Endothelial cell of umbilical vein (primary cell): ENCODE measurements at regions not wholly inside any gene's neighbourhood (a gene's known extent, or its start where the extent isn't known, plus 50 kb on each side); places are given as distances from the start of the nearest gene placed in this dataset.

Experiments used
- BruUV-seq: library from RNA; stranded (reverse); fragments of 400-500 nt; replicated peaks from 2 replicates; lab custom pipeline; 2021; lab: Mats Ljungman, UMichigan
- CTCF ChIA-PET: fragments of 300-600, 350-600 bp; sonication (Branson Sonifier 250); formaldehyde crosslinking; loops from one replicate; lab custom pipeline; 2021; ENCODE audit warnings: antibody characterized with exemption, inconsistent platforms; lab: Charles Lee
- POLR2A ChIA-PET: fragments of 300-600, 350-600 bp; sonication (Branson Sonifier 250); formaldehyde crosslinking; loops from one replicate; lab custom pipeline; 2021; ENCODE audit warnings: antibody characterized with exemption, inconsistent platforms; lab: Charles Lee
- DNase-seq: peaks from one replicate; pipeline ENCODE4 v3.0.0-alpha.2; 2011; ENCODE audit warnings: low read depth, low spot score
- FAIRE-seq: peaks from 2 replicates; lab custom pipeline; 2011; peaks lifted over from hg19 to GRCh38; lab: Jason Lieb, UNC
- H2AFZ ChIP-seq: 2 replicates; pipeline ENCODE4 v1.6.0; 2012; ENCODE audit warnings: low read depth, low read length, control low read depth, inconsistent platforms
- H3K27ac ChIP-seq: 2 replicates; pipeline ENCODE4 v1.5.1; 2011; ENCODE audit warnings: low read depth, mild to moderate bottlenecking, control low read depth, low read length, moderate library complexity; ENCODE audit not compliant: insufficient read depth
- H3K27me3 ChIP-seq, 2 experiments: 2 replicates each; pipeline versions ENCODE4 v1.6.0 to v1.6.1; 2011; ENCODE audit warnings: low read length in 2 of 2, mixed read lengths in 1 of 2; ENCODE audit not compliant: control insufficient read depth in 2 of 2, insufficient read depth in 2 of 2
- H3K36me3 ChIP-seq, 2 experiments: 2 replicates in 1 of 2; 3 replicates in 1 of 2; pipeline ENCODE4 v1.5.1; 2011; ENCODE audit warnings: low read length in 2 of 2, mild to moderate bottlenecking in 1 of 2, moderate library complexity in 1 of 2; ENCODE audit not compliant: control insufficient read depth in 2 of 2, insufficient read depth in 2 of 2; ENCODE audit errors: extremely low read depth in 1 of 2
- H3K4me1 ChIP-seq: 3 replicates; pipeline ENCODE4 v1.5.1; 2011; ENCODE audit warnings: mild to moderate bottlenecking, low read length; ENCODE audit not compliant: control insufficient read depth, insufficient read depth; ENCODE audit errors: extremely low read depth
- H3K4me2 ChIP-seq: 2 replicates; pipeline ENCODE4 v1.6.1; 2011; ENCODE audit warnings: low read length, control low read depth, mixed read lengths; ENCODE audit not compliant: insufficient read depth
- H3K4me3 ChIP-seq, 3 experiments: fragments of 200-600 bp in 1 of 3; sonication (generic), shearing (Covaris generic) in 1 of 3; replicated peaks in 1 of 3; 2 replicates each; pipeline ENCODE4 v1.5.1; 2011 to 2016; ENCODE audit warnings: control low read depth in 3 of 3, low read length in 3 of 3, mild to moderate bottlenecking in 2 of 3, inconsistent platforms in 1 of 3, low read depth in 1 of 3, moderate library complexity in 1 of 3; ENCODE audit not compliant: insufficient read depth in 1 of 3
- H3K79me2 ChIP-seq: 2 replicates; pipeline ENCODE4 v1.6.0; 2012; ENCODE audit warnings: low read length, inconsistent platforms; ENCODE audit not compliant: control insufficient read depth, insufficient read depth
- H3K9ac ChIP-seq: replicated peaks from 2 replicates; pipeline ENCODE3; 2011; ENCODE audit warnings: low read length, control low read depth; ENCODE audit not compliant: insufficient read depth; ENCODE audit errors: extremely low read depth
- H3K9me1 ChIP-seq: replicated peaks from 3 replicates; pipeline ENCODE4 v1.6.0; 2011; ENCODE audit warnings: mild to moderate bottlenecking, low read length; ENCODE audit not compliant: control insufficient read depth, insufficient read depth; ENCODE audit errors: extremely low read depth
- H3K9me3 ChIP-seq: replicated peaks from 2 replicates; pipeline ENCODE4 v1.5.1; 2012; ENCODE audit warnings: low read length, inconsistent platforms; ENCODE audit not compliant: control insufficient read depth, insufficient read depth
- H4K20me1 ChIP-seq: replicated peaks from 2 replicates; pipeline ENCODE3; 2011; ENCODE audit warnings: mild to moderate bottlenecking, low read length; ENCODE audit not compliant: control insufficient read depth, insufficient read depth; ENCODE audit errors: extremely low read depth
- CTCF ChIP-seq, 2 donors: IDR thresholded peaks; 1 replicate in 1 of 2; 2 replicates in 1 of 2; pipeline ENCODE4 v1.5.1; 2011; ENCODE audit warnings: low read length in 2 of 2, mild to moderate bottlenecking in 2 of 2, moderate library complexity in 2 of 2, control low read depth in 1 of 2, inconsistent platforms in 1 of 2, low read depth in 1 of 2; ENCODE audit not compliant: insufficient read depth in 1 of 2; ENCODE audit errors: extremely low read depth in 1 of 2
- EZH2 ChIP-seq: IDR thresholded peaks from 2 replicates; pipeline ENCODE4 v1.6.1; 2012; ENCODE audit warnings: borderline replicate concordance, low read depth, mild to moderate bottlenecking, moderate library complexity, low read length, inconsistent platforms; ENCODE audit not compliant: severe bottlenecking
- FOS ChIP-seq: IDR thresholded peaks from 2 replicates; pipeline ENCODE4 v1.6.1; 2011; ENCODE audit warnings: mild to moderate bottlenecking, low read length, moderate library complexity, borderline replicate concordance; ENCODE audit not compliant: insufficient read depth
- GATA2 ChIP-seq: IDR thresholded peaks from 2 replicates; pipeline ENCODE4 v1.7.0; 2011; ENCODE audit warnings: low read depth, mild to moderate bottlenecking, moderate library complexity, mixed read lengths, low read length; ENCODE audit not compliant: insufficient read length, insufficient read depth
- JUN ChIP-seq: IDR thresholded peaks from 2 replicates; pipeline ENCODE4 v1.6.1; 2011; ENCODE audit warnings: borderline replicate concordance, low read depth; ENCODE audit not compliant: insufficient read length, insufficient read depth
- MAX ChIP-seq: IDR thresholded peaks from 2 replicates; pipeline ENCODE4 v1.6.1; 2011; ENCODE audit not compliant: insufficient read depth, insufficient read length
- MYC ChIP-seq: IDR thresholded peaks from one replicate; pipeline ENCODE4 v1.6.1; 2011; ENCODE audit warnings: mild to moderate bottlenecking, low read depth, low read length
- POLR2A ChIP-seq: IDR thresholded peaks from 2 replicates; pipeline ENCODE4 v1.6.1; 2012; ENCODE audit warnings: low read depth, mild to moderate bottlenecking, control low read depth, low read length
- POLR2AphosphoS5 ChIP-seq: IDR thresholded peaks from 2 replicates; pipeline ENCODE4 v1.6.1; 2012; ENCODE audit warnings: low read depth, mild to moderate bottlenecking, control low read depth, low read length, moderate library complexity; ENCODE audit not compliant: insufficient read depth
- dilution Hi-C: fragments of 300-500 bp; cut with MboI; formaldehyde crosslinking; loops from one replicate; pipeline ENCODE4 v1.15.0; 2019; ENCODE audit warnings: low sequenced_read_pairs; ENCODE audit not compliant: extremely low pct_ligation_motif_present
- intact Hi-C: fragments of 100-400 bp; cut with micrococcal nuclease; formaldehyde crosslinking; loops from one replicate; pipeline ENCODE4 v1.10.0; 2022

GRCh38 chr12:92603741-92604432, 98.9 kb upstream of the PLEKHG7 start:
- H3K27me3 ChIP-seq = no peaks in the 10 kb centered on the region
- no peaks in the 10 kb centered on the region for H4K20me1 ChIP-seq
- POLR2A ChIA-PET = no interaction called here
- intact Hi-C loops = no loop called here
- H3K27ac ChIP-seq = no peak overlapping the region
- no peak overlapping the region for H3K4me2 ChIP-seq
- BruUV-seq = no TSS peak
- TF ChIP-seq EZH2 = no peak
- no peak for TF ChIP-seq JUN
- TF ChIP-seq MYC = no peak
- no peak for TF ChIP-seq FOS
- TF ChIP-seq POLR2A = no peak
- no peak for TF ChIP-seq POLR2AphosphoS5
- TF ChIP-seq GATA2 = no peak
- no peak for TF ChIP-seq CTCF (IDR thresholded peaks at IDR 0.05; ENCODE audit: extremely low read depth in 1 of 2, insufficient read depth in 1 of 2, low read depth in 1 of 2, low read length in 2 of 2)
- no peak for TF ChIP-seq MAX
- H3K9ac ChIP-seq = no peak overlapping the region
- no peak overlapping the region for H3K4me3 ChIP-seq
- no peaks in the 10 kb centered on the region for H3K9me3 ChIP-seq
- H3K4me1 ChIP-seq = peaks cover 4% of the 10 kb centered on the region
- FAIRE-seq = no peak
- dilution Hi-C loops = no loop called here
- CTCF ChIA-PET = interaction anchor here (1.0 to 6.3 kb wide), 3 partner anchors 12 to 1222 kb away, joined by 3 to 60 read pairs (median 3); no protein-coding TSS in a partner anchor
- H3K9me1 ChIP-seq = no peaks in the 10 kb centered on the region
- no peak for DNase-seq
- no peak overlapping the region for H2AFZ ChIP-seq
- no peaks in the 10 kb centered on the region for H3K79me2 ChIP-seq
- H3K36me3 ChIP-seq = no peaks in the 10 kb centered on the region
